Thymus (tissue), 11 donors: ENCODE measurements at regions not wholly inside any gene's neighbourhood (a gene's known extent, or its start where the extent isn't known, plus 50 kb on each side); places are given as distances from the start of the nearest gene placed in this dataset.

ENCODE experiments used
- DNase-seq, 9 donors: peaks; one replicate each; pipeline ENCODE4 v3.0.0-alpha.2; 2013; ENCODE audit warnings: low spot score in 9 of 9, low read depth in 6 of 9, missing footprints in 1 of 9
- H3K27ac ChIP-seq, 2 donors: one replicate each; pipeline ENCODE4 v1.5.1; 2013; ENCODE audit warnings: control low read depth in 1 of 2, low read depth in 1 of 2, low read length in 1 of 2, mild to moderate bottlenecking in 1 of 2, moderate library complexity in 1 of 2
- H3K27me3 ChIP-seq, 2 donors: one replicate each; pipeline ENCODE4 v1.5.1; 2013; ENCODE audit warnings: low read length in 1 of 2; ENCODE audit not compliant: control insufficient read depth in 2 of 2, insufficient read depth in 1 of 2
- H3K36me3 ChIP-seq, 2 donors: one replicate each; pipeline ENCODE4 v1.5.1; 2013; ENCODE audit warnings: low read length in 1 of 2, mild to moderate bottlenecking in 1 of 2, moderate library complexity in 1 of 2; ENCODE audit not compliant: control insufficient read depth in 2 of 2, insufficient read depth in 2 of 2
- H3K4me1 ChIP-seq, 2 donors: one replicate each; pipeline ENCODE4 v1.5.1; 2013; ENCODE audit warnings: low read length in 2 of 2; ENCODE audit not compliant: control insufficient read depth in 2 of 2, insufficient read depth in 2 of 2
- H3K4me3 ChIP-seq, 2 donors: one replicate each; pipeline ENCODE4 v1.5.1; 2013; ENCODE audit warnings: low read length in 2 of 2, control low read depth in 1 of 2, mild to moderate bottlenecking in 1 of 2
- H3K9me3 ChIP-seq, 2 donors: one replicate each; pipeline ENCODE4 v1.5.1; 2013; ENCODE audit warnings: low read length in 1 of 2, mild to moderate bottlenecking in 1 of 2; ENCODE audit not compliant: control insufficient read depth in 2 of 2, insufficient read depth in 1 of 2
- WGBS: extraction: QIAGEN DNeasy Blood & Tissue Kit; methylation state at CpG from one replicate; pipeline ENCODE4 v1.1.7; 2013; 5-methylcytosine and 5-hydroxymethylcytosine counted together
- donor health status: healthy.

GRCh38 chr2:19643117-19643518 lies 258.7 kb downstream of the TTC32 start:
- WGBS, result 79% methylated on average over 3 of the region's 3 CpGs
- Histone ChIP-seq H3K27me3 (no peaks in the 10 kb centered on the region), H3K36me3 (no peaks in the 10 kb centered on the region)

GRCh38 chr2:19642501-19642900 lies 259.3 kb downstream of the TTC32 start:
- Histone ChIP-seq H3K4me1 (no peaks in the 10 kb centered on the region), H3K36me3 (no peaks in the 10 kb centered on the region), H3K4me3 (no peak overlapping the region), H3K27me3 (no peaks in the 10 kb centered on the region), H3K27ac (no peak overlapping the region), H3K9me3 (no peaks in the 10 kb centered on the region)
- no peak for DNase-seq
- WGBS, result 94% methylated on average over 3 of the region's 3 CpGs

More at GRCh38 chr2:19643117-19643518, 258.7 kb downstream of the TTC32 start:
- no peak overlapping the region for H3K27ac ChIP-seq
- peak in 1 of 9 donors; percentile 20 for DNase-seq
- no peaks in the 10 kb centered on the region for H3K4me1 ChIP-seq
- H3K4me3 ChIP-seq, result no peak overlapping the region
- H3K9me3 ChIP-seq, result no peaks in the 10 kb centered on the region

- H3K4me1 ChIP-seq, result no peaks in the 10 kb centered on the region
- no peaks in the 10 kb centered on the region for H3K27me3 ChIP-seq
- H3K9me3 ChIP-seq, result no peaks in the 10 kb centered on the region
- no peak overlapping the region for H3K4me3 ChIP-seq
- H3K36me3 ChIP-seq, result no peaks in the 10 kb centered on the region
- no peak overlapping the region for H3K27ac ChIP-seq
- WGBS, result 43% methylated on average over 8 of the region's 8 CpGs
- peak in 1 of 9 donors; percentile 10 for DNase-seq
Measured at GRCh38 chr2:19635951-19636510, 265.8 kb downstream of the TTC32 start.

- H3K27ac ChIP-seq, result no peak overlapping the region
Measured at GRCh38 chr2:19632403-19632991, 269.3 kb downstream of the TTC32 start.

GRCh38 chr2:19631871-19632270 lies 269.9 kb downstream of the TTC32 start:
- no peak overlapping the region for H3K27ac ChIP-seq

More at GRCh38 chr2:19632403-19632991, 269.3 kb downstream of the TTC32 start:
- no peaks in the 10 kb centered on the region for H3K4me1 ChIP-seq
- no peaks in the 10 kb centered on the region for H3K36me3 ChIP-seq
- H3K27me3 ChIP-seq, result no peaks in the 10 kb centered on the region
- no peak overlapping the region for H3K4me3 ChIP-seq
- DNase-seq, result no peak
- no peaks in the 10 kb centered on the region for H3K9me3 ChIP-seq
- 89% methylated on average over 5 of the region's 5 CpGs for WGBS

GRCh38 chr2:19630921-19631320 lies 270.9 kb downstream of the TTC32 start:
- no peaks in the 10 kb centered on the region for H3K36me3 ChIP-seq
- WGBS, result 96% methylated on average over 2 of the region's 2 CpGs

More at GRCh38 chr2:19631871-19632270, 269.9 kb downstream of the TTC32 start:
- no peaks in the 10 kb centered on the region for H3K36me3 ChIP-seq
- H3K4me3 ChIP-seq, result no peak overlapping the region
- H3K9me3 ChIP-seq, result no peaks in the 10 kb centered on the region
- WGBS, result 93% methylated on average over 1 of the region's 1 CpG
- no peaks in the 10 kb centered on the region for H3K27me3 ChIP-seq
- no peaks in the 10 kb centered on the region for H3K4me1 ChIP-seq
- DNase-seq, result no peak

GRCh38 chr2:19627359-19627758 lies 268.9 kb upstream of the OSR1 start:
- H3K27me3 ChIP-seq, result no peaks in the 10 kb centered on the region
- no peaks in the 10 kb centered on the region for H3K9me3 ChIP-seq
- H3K27ac ChIP-seq, result no peak overlapping the region
- H3K4me1 ChIP-seq, result no peaks in the 10 kb centered on the region
- no peak for DNase-seq
- H3K36me3 ChIP-seq, result no peaks in the 10 kb centered on the region
- no peak overlapping the region for H3K4me3 ChIP-seq

More at GRCh38 chr2:19630921-19631320, 270.9 kb downstream of the TTC32 start:
- no peak for DNase-seq
- Histone ChIP-seq H3K27ac (no peak overlapping the region), H3K9me3 (no peaks in the 10 kb centered on the region), H3K4me3 (no peak overlapping the region), H3K27me3 (no peaks in the 10 kb centered on the region), H3K4me1 (no peaks in the 10 kb centered on the region)

- no peak overlapping the region for H3K4me3 ChIP-seq
- no peak overlapping the region for H3K27ac ChIP-seq
- DNase-seq, result no peak
- WGBS, result 63% methylated on average over 1 of the region's 1 CpG
- no peaks in the 10 kb centered on the region for H3K4me1 ChIP-seq
- no peaks in the 10 kb centered on the region for H3K9me3 ChIP-seq
- H3K36me3 ChIP-seq, result no peaks in the 10 kb centered on the region
- no peaks in the 10 kb centered on the region for H3K27me3 ChIP-seq
Measured at GRCh38 chr2:19623488-19623887, 265.1 kb upstream of the OSR1 start.

- H3K4me3 ChIP-seq, result no peak overlapping the region
- H3K27ac ChIP-seq, result no peak overlapping the region
- no peaks in the 10 kb centered on the region for H3K27me3 ChIP-seq
- no peak for DNase-seq
- H3K36me3 ChIP-seq, result no peaks in the 10 kb centered on the region
- peaks cover 0 to 5% of the 10 kb centered on the region in 2 donors for H3K9me3 ChIP-seq
- 90% methylated on average over 1 of the region's 1 CpG for WGBS
- H3K4me1 ChIP-seq, result no peaks in the 10 kb centered on the region
Measured at GRCh38 chr2:19617257-19617848, 258.9 kb upstream of the OSR1 start.
